ENCODE measurements at regions not wholly inside any gene's neighbourhood (a gene's known extent, or its start where the extent isn't known, plus 50 kb on each side); places are given as distances from the start of the nearest gene placed in this dataset.

GRCh38 chr7:109136893-109137292, 567.2 kb downstream of the DNAJB9 start:
- TF ChIP-seq CTCF (IDR thresholded peaks at IDR 0.05) (no peak), POLR2A (IDR thresholded peaks at IDR 0.05; ENCODE audit: low read depth) (no peak), EP300 (IDR thresholded peaks at IDR 0.05) (no peak), POLR2AphosphoS5 (IDR thresholded peaks at IDR 0.05) (no peak)

Measured in esophagus muscularis mucosa (tissue), 4 donors.